Pancreas (tissue), 10 donors: ENCODE measurements at regions not wholly inside any gene's neighbourhood (a gene's known extent, or its start where the extent isn't known, plus 50 kb on each side); places are given as distances from the start of the nearest gene placed in this dataset.

Experiments used
- ATAC-seq, 4 donors: fragments of 200-7000 bp; cut with Tn5 transposase; one replicate each; pipeline versions ENCODE4 v1.8.0 to v1.9.1; 2020; ENCODE audit warnings: mild to moderate bottlenecking in 4 of 4, moderate library complexity in 4 of 4
- DNase-seq, 6 donors: peaks; one replicate each; pipeline ENCODE4 v3.0.0-alpha.2; 2020
- FAIRE-seq: peaks from 2 replicates; lab custom pipeline; 2012; peaks lifted over from hg19 to GRCh38; lab: Jason Lieb, UNC
- H3K27ac ChIP-seq, 4 donors: fragments of 200-600 bp; sonication (generic); 1 replicate in 3 of 4; 2 replicates in 1 of 4; pipeline versions ENCODE4 v1.5.0 to v1.8.0; 2020
- H3K27me3 ChIP-seq, 4 donors: fragments of 200-600 bp; one replicate each; pipeline ENCODE4 v1.8.0; 2021
- H3K36me3 ChIP-seq, 3 donors: fragments of 200-600 bp; sonication (generic) in 1 of 3; one replicate each; pipeline versions ENCODE4 v1.5.0 to v1.8.0; 2020 to 2021
- H3K4me1 ChIP-seq, 3 donors: fragments of 200-600 bp; one replicate each; pipeline ENCODE4 v1.8.0; 2021
- H3K4me3 ChIP-seq, 4 donors: fragments of 200-600 bp; sonication (generic) in 2 of 4; one replicate each; pipeline versions ENCODE4 v1.5.0 to v1.8.0; 2020 to 2021
- H3K9me3 ChIP-seq, 4 donors: fragments of 200-600 bp; one replicate each; pipeline ENCODE4 v1.8.0; 2021
- CTCF ChIP-seq, 4 donors: fragments of 200-600 bp; sonication (generic) in 3 of 4; IDR thresholded peaks; one replicate each; pipeline versions ENCODE4 v1.5.0 to v1.8.0; 2021; ENCODE audit warnings: antibody characterized with exemption in 4 of 4
- WGBS, 2 donors: extraction: QIAGEN DNeasy Blood & Tissue Kit; methylation state at CpG; one replicate each; pipeline ENCODE4 v1.1.7; 2013; 5-methylcytosine and 5-hydroxymethylcytosine counted together
- intact Hi-C, 3 donors: fragments of 100-400 bp; cut with DNase I; formaldehyde crosslinking; loops; one replicate each; pipeline versions ENCODE4 v1.11.1 to v1.14.2; 2022
- donor health status: healthy with polysubstance abuse.
- donor health status: DM: no; HTN: no; CAD: no; lungs with moderate emphysema.
- donor health status: DM: no; HTN: no; CAD: no.
- donor health status: control.
- donor health status: control.
- donor health status: Bipolar disorder and iron deficiency.
- donor health status: DM: yes; HTN: yes; CAD: no.
- donor health status: DM: no; HTN: no; CAD: no.
- donor health status: DM: no; HTN: no; CAD: no.
- donor health status: DM: yes; HTN: yes; CAD: no.

GRCh38 chr2:56784046-56784445, 600.3 kb downstream of the CCDC85A start:
- intact Hi-C loops: no loop called here
- DNase-seq: no peak
- no peak overlapping the region for H3K4me3 ChIP-seq
- no peaks in the 10 kb centered on the region for H3K27me3 ChIP-seq
- H3K27ac ChIP-seq: no peak overlapping the region
- no peak for TF ChIP-seq CTCF (IDR thresholded peaks at IDR 0.05)
- H3K4me1 ChIP-seq: no peaks in the 10 kb centered on the region
- no peaks in the 10 kb centered on the region for H3K36me3 ChIP-seq
- no peak for FAIRE-seq
- ATAC-seq: no peak
- no peaks in the 10 kb centered on the region for H3K9me3 ChIP-seq
- WGBS, 2 donors: 64 to 86% methylated on average over 3 of the region's 3 CpGs

DNA sequence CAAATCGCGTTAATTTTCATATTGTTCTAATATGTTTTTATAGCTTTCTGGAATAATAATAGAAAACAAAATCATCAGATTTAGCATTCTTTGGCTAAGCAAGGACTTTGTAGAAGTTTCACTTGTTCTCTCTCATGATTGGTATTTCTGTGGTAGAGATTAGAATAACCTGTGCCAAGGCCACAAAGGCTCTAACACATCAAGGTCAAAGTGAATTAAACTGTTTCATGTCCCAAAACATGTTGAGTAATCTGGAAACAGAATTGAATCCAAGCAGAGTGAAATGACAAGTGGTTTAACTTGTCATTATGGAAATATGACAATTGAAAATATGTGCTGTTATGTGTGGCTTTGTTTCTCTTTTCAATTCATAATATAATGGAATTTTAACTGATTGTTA, 617.4 kb downstream of the CCDC85A start:
- H3K36me3 ChIP-seq: no peaks in the 10 kb centered on the region
- no peak for DNase-seq
- H3K4me1 ChIP-seq: no peaks in the 10 kb centered on the region
- no peak overlapping the region for H3K4me3 ChIP-seq
- no peak for TF ChIP-seq CTCF (IDR thresholded peaks at IDR 0.05)
- intact Hi-C loops: no loop called here
- no peaks in the 10 kb centered on the region for H3K9me3 ChIP-seq
- 81 to 87% methylated on average over 2 of the region's 2 CpGs for WGBS, 2 donors
- no peak overlapping the region for H3K27ac ChIP-seq
- H3K27me3 ChIP-seq: no peaks in the 10 kb centered on the region
- ATAC-seq: no peak
- FAIRE-seq: no peak

DNA sequence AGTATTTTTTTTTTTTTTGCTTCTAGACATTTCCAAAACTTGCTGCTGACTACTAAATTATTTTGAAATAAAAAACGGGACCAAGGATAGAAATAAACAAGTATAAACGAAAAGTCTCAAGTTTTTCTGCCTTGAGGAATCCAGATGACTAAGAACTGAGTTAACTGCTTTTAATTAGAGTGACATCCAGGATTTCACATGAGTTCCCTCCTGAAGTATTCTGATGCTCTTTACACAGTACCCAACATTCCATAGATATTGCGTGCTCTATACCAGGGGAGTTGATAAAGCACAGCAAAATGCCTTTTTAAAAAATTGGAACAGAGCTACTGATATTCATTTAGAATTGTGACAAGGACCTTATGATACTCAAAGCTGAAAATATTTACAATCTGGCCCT, 618.0 kb downstream of the CCDC85A start:
- no peak for TF ChIP-seq CTCF (IDR thresholded peaks at IDR 0.05)
- H3K4me3 ChIP-seq: no peak overlapping the region
- intact Hi-C loops: no loop called here
- ATAC-seq: no peak
- H3K4me1 ChIP-seq: no peaks in the 10 kb centered on the region
- no peak overlapping the region for H3K27ac ChIP-seq
- no peaks in the 10 kb centered on the region for H3K9me3 ChIP-seq
- FAIRE-seq: no peak
- 47 to 65% methylated on average over 3 of the region's 3 CpGs for WGBS, 2 donors
- H3K36me3 ChIP-seq: no peaks in the 10 kb centered on the region
- no peak for DNase-seq
- H3K27me3 ChIP-seq: no peaks in the 10 kb centered on the region

GRCh38 chr2:56803596-56803995, 619.8 kb downstream of the CCDC85A start:
- ATAC-seq: no peak
- no peak for FAIRE-seq
- 80 to 92% methylated on average over 3 of the region's 3 CpGs for WGBS, 2 donors
- H3K4me3 ChIP-seq: no peak overlapping the region
- TF ChIP-seq CTCF (IDR thresholded peaks at IDR 0.05): no peak
- no peaks in the 10 kb centered on the region for H3K4me1 ChIP-seq
- no peaks in the 10 kb centered on the region for H3K9me3 ChIP-seq
- no peak overlapping the region for H3K27ac ChIP-seq
- intact Hi-C loops: no loop called here
- H3K36me3 ChIP-seq: no peaks in the 10 kb centered on the region
- no peak for DNase-seq
- no peaks in the 10 kb centered on the region for H3K27me3 ChIP-seq

- no peak for TF ChIP-seq CTCF (IDR thresholded peaks at IDR 0.05)
- FAIRE-seq: no peak
- 22 to 35% methylated on average over 1 of the region's 1 CpG for WGBS, 2 donors
- Histone ChIP-seq H3K4me3 (no peak overlapping the region), H3K27me3 (no peaks in the 10 kb centered on the region), H3K36me3 (no peaks in the 10 kb centered on the region), H3K4me1 (no peaks in the 10 kb centered on the region), H3K9me3 (no peaks in the 10 kb centered on the region), H3K27ac (no peak overlapping the region)
- no peak for ATAC-seq
- intact Hi-C loops: no loop called here
- no peak for DNase-seq
These were observed 623.1 kb downstream of the CCDC85A start for GRCh38 chr2:56806924-56807323.
